ENCODE measurements at regions not wholly inside any gene's neighbourhood (a gene's known extent, or its start where the extent isn't known, plus 50 kb on each side); places are given as distances from the start of the nearest gene placed in this dataset.

GRCh38 chr13:53749306-53749705 is 720.7 kb downstream of the OLFM4 start:
- DNase-seq: no peak

- DNase-seq: no peak
Measured at GRCh38 chr13:53759016-53759415, 730.4 kb downstream of the OLFM4 start.

DNA sequence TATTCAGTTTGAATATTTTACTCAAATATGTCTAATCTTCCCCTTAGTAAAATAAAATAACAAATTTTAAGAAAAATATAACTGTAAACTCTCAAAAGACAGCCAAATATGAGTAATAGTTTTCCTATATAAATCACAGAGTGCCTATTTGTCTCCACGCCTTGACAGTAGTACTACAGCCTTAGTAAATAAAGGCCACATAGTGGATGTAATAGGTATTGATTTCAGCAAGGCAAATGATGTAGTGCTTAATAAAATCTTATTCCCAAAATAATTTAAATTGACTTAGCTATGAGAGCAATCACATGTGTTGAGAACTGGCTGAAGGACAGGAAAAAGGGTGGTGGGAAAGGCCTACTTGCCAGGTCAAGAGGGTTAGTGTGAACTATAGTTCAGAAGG is 747.2 kb downstream of the OLFM4 start:
- no peak for DNase-seq

DNA sequence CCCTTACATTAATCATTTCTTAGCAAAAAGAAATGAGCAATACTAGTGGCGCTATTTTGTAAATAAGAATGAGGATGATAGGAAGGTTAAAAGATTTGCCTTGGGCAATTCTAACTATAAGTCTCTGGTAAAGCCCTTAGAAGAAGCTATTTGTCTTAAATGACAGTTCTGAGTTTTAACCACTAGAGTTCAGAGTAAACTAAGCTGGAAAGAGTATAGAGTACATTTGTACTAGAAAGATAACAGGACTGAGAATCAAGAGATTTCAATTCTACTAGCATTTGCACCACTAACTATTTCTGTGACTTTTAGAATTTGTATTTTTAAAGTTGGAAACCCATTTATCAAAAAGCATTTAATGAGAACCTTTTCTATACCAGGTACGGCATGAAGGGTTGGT is 750.3 kb downstream of the OLFM4 start:
- DNase-seq: no peak

DNA sequence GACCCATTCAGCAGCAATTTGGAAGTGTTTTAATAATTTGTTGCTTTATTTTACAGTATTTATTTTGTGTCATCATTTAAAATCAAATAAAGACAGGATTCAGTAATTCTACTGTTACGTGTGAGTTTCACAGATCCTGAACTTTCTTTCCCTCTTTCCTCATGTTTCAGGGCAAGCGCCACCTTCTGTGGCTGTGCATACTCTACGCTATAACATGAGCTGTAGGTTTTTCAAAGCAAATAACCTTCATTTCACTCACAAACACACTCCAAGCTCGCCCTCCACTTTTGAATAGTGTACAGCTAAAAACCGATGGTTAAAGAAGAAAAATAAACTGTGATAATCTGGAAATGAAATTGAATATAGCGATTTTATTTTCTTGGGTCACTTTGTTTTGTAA is 753.3 kb downstream of the OLFM4 start:
- DNase-seq: no peak

- peak; percentile 6 for DNase-seq
Measured at GRCh38 chr13:53782488-53782961, 753.9 kb downstream of the OLFM4 start.

DNA sequence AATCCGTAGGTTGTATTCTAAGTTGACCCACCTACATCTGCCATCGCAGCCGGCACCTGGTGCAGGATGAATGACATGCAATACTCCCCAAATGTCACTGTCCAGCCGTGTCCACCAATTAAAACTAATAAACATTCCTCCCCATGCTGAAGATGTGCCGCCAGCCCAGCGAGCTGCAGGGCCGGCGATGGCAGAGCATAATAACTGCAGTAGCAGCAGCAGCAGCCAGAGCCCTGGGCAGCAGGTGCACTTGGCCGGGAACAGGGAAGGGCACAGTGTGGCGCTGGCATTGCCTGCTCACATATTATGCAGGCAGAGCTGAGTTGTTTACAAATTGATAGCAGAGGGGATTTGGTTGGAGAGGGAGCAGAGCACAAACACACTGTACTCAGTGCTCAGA is 754.9 kb downstream of the OLFM4 start:
- no peak for DNase-seq

- DNase-seq: no peak
Measured at GRCh38 chr13:53788286-53788685, 759.7 kb downstream of the OLFM4 start.

DNA sequence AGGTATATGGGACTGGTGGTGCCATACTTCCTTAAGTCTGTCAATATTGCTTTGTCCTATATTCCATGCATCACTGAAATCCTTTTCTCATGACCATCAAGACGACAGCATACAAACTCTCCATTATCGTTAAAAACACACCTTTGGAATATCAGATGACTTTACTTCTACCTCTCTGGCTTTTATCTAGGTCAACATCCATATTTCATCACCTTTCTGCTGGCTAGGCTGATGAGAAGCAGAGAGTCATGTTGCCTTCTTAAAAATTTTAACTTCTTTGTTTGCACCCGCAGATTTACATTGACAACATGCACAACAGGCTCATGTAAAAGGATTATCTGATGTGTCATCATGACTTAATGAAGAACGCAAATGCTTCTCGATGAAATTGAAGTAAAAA is 771.4 kb downstream of the OLFM4 start:
- DNase-seq: no peak

DNA sequence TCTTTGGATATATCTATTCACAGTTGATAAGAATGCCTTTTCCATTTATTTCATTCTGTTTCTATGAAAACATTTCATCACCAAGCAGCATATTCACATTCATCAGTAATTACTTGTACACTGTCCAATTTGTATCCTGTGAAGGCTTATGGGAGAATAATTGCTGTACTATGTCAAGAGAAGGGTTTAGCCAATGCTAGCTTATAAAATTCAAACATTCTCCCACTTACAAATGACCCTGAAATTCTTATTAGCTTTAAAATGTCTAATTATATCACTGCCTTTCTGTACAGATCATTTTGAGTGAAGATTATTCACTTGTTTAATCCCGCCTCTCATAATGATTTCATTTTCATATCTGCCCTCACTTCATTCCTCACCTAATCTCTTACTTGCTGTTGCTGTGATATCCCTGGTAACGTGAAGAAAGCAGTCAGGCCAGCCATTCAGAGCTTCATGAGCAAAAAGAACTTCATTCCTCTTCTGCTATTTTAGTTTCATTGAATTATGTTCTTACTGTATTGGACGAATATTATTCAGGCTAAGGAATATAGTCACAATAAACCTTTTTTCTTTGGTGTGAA is 778.7 kb downstream of the OLFM4 start:
- DNase-seq: no peak

- DNase-seq: no peak
Measured at GRCh38 chr13:53821632-53822031, 793.0 kb downstream of the OLFM4 start.

DNA sequence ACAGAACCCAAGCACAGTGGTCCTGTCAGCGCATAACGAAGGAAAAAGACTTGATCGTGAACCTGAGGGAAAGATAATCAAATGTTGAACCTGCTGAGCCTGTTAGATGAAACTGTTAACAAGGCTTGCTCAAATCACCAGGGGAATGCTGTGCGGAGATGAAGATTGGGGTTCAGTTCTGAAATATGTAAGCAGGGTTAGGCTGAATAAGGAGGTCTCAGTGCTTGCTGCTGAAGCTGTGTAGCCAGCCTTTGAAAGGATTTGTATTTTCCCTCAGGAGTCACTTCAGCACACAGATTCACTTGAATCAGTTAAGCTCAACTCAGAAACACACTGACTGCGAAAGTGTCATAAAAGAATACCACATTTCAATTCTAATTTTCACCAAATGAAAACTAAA is 793.5 kb downstream of the OLFM4 start:
- no peak for DNase-seq

DNA sequence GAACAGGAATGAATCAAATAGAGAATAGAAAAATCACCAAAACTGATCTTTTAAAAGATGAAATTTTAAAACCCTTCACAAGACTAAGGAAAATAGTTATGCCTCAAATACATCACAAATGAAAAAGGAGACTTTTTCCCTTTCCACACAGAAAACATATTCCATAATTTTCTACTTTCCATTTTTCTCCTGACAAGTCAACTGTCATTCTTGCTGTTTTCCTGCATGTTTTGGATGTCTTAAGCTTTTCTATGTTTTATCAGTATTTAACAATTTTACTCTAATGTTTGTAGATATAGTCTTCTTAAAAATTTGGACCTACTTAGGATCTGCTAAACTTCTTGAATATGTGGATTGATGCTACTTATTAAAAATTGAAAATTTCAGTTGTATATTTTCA is 810.8 kb downstream of the OLFM4 start:
- DNase-seq: no peak

- no peak for DNase-seq
Measured at GRCh38 chr13:53844473-53845146, 816.0 kb downstream of the OLFM4 start.

DNA sequence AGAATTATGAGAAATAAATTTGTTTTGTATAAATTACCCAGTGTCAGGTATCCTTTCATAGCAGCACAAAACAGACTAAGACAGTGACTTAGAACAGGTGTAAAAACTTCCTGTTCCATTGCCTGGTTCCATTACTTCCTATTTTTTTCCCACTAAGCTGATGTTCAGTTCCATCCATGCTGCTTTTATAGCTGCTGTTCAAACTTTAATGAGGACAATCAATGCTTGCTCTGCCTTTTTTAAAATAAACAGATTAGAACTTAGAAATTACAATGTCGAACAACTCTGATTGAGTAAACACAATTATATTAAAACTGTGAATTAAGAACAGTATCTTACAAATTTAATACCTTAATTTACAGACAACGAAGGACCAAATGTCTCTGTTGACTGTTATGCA is 818.9 kb downstream of the OLFM4 start:
- no peak for DNase-seq

- DNase-seq: no peak
Measured at GRCh38 chr13:53848366-53848961, 819.9 kb downstream of the OLFM4 start.

- no peak for DNase-seq
Measured at GRCh38 chr13:53854321-53854720, 825.7 kb downstream of the OLFM4 start.

DNA sequence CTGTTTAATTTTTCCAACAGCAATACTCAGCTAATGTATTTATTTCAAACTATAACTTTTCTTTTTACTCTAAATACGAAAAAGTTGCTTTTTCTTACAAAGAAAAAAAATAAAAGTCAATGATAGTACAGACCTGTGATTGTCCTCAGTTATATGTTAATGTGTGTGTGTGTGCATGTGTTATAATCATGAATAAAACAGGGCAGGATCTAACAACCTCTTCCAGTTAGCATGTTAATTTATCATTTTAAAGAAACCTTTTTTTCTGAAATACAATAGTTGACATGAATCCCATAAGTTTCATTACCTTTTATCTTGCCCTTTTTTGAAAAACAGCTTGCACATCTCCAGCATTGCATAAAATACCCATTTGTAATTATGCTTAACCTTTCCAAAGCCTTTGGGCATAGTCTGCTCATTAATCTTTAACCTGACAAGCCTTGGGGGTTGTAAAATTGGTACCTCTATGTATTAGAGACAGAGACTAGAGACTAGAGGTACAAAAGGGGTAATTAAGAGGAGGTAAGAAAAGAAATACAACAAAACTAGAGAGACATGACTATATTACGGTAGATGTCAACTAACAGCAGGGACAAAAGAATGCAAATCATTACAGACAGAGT is 828.1 kb downstream of the OLFM4 start:
- no peak for DNase-seq

DNA sequence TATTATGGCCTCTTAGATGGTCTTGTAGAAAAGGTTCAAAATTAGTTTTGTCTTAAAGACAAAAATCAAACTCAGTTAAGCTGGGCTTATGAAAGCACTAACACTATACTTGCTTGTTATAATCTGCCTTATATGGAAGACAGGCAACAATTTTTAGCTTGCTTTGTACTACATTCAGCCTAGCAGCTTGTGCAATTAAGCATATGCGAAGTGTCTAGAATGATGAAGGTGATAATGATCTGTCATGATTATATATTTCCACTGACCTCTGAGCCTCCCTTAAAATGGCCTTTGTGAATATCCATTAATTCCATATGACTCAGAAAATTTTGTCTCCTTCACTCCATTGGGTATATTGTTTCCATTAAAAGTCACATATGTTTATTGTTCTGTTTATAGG is 834.9 kb downstream of the OLFM4 start:
- no peak for DNase-seq

DNA sequence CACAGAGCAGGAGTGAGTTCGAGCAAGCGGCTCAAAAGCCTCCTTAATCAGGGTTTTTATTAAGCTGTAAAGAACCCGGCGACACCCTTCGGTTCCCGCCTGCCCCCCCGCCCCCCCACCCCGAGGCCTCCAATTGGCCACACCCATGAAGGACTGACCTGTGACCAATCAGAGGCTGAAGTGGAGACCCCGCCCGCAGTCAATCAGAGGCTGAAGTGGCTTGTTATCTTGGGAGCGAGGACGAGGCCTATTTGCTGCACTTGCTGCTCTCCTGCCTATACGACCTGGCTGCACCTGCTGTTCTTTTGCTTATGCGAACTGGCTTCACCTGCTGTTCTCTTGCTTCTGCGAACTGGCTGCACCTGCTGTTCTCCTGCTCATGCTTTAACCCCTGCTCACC is 844.9 kb downstream of the OLFM4 start:
- DNase-seq: no peak

- DNase-seq: no peak
Measured at GRCh38 chr13:53878861-53879260, 850.2 kb downstream of the OLFM4 start.

- DNase-seq: no peak
Measured at GRCh38 chr13:53885997-53886396, 857.4 kb downstream of the OLFM4 start.

- no peak for DNase-seq
Measured at GRCh38 chr13:53890696-53891095, 862.1 kb downstream of the OLFM4 start.

- DNase-seq: no peak
Measured at GRCh38 chr13:53901593-53901992, 873.0 kb downstream of the OLFM4 start.

Measured in CD4-positive, alpha-beta T cell treated with Interleukin-10 for 1 hour (primary cell).